OCI-LY7 (cell line): ENCODE measurements at regions not wholly inside any gene's neighbourhood (a gene's known extent, or its start where the extent isn't known, plus 50 kb on each side); places are given as distances from the start of the nearest gene placed in this dataset.

Experiments used
- EZH2phosphoT487 ChIP-seq: fragments of 200-600 bp; sonication (generic); IDR thresholded peaks from 2 replicates; pipeline ENCODE4 v1.6.1; 2018; ENCODE audit warnings: low read depth, borderline replicate concordance, mild to moderate bottlenecking, mixed run types, antibody characterized with exemption, low read length, moderate library complexity, mixed read lengths
- TF ChIP-seq, protein P1 (sequence below): fragments of 200-600 bp; sonication (generic); conservative IDR thresholded peaks from 2 replicates; pipeline ENCODE4 v1.5.1; 2014; ENCODE audit warnings: mild to moderate bottlenecking, antibody characterized with exemption, low read length, moderate library complexity, mixed read lengths

DNA sequence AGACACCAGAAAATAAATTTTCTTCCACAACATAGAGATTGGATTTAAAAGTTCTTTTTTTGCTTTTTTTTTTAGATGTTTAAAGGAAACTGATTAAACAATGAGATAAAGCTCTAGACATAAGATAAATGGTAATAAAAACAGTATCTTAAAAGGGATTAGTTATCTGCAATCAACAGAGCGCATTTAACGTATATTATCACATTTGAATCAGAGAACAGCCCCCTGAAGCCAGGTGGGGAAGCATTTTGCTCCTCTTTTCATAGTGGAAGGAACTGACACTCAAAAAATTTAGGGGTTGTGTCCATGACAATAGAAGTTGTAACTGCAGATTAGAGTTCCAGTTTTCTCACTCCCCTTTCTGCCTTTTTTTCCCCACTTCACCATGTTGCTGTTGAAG is 367.6 kb downstream of the SPATA31D1 start:
- TF ChIP-seq, protein P1, sequence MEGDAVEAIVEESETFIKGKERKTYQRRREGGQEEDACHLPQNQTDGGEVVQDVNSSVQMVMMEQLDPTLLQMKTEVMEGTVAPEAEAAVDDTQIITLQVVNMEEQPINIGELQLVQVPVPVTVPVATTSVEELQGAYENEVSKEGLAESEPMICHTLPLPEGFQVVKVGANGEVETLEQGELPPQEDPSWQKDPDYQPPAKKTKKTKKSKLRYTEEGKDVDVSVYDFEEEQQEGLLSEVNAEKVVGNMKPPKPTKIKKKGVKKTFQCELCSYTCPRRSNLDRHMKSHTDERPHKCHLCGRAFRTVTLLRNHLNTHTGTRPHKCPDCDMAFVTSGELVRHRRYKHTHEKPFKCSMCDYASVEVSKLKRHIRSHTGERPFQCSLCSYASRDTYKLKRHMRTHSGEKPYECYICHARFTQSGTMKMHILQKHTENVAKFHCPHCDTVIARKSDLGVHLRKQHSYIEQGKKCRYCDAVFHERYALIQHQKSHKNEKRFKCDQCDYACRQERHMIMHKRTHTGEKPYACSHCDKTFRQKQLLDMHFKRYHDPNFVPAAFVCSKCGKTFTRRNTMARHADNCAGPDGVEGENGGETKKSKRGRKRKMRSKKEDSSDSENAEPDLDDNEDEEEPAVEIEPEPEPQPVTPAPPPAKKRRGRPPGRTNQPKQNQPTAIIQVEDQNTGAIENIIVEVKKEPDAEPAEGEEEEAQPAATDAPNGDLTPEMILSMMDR, result no peak
- no peak for TF ChIP-seq EZH2phosphoT487
